ENCODE measurements at regions not wholly inside any gene's neighbourhood (a gene's known extent, or its start where the extent isn't known, plus 50 kb on each side); places are given as distances from the start of the nearest gene placed in this dataset.

DNA sequence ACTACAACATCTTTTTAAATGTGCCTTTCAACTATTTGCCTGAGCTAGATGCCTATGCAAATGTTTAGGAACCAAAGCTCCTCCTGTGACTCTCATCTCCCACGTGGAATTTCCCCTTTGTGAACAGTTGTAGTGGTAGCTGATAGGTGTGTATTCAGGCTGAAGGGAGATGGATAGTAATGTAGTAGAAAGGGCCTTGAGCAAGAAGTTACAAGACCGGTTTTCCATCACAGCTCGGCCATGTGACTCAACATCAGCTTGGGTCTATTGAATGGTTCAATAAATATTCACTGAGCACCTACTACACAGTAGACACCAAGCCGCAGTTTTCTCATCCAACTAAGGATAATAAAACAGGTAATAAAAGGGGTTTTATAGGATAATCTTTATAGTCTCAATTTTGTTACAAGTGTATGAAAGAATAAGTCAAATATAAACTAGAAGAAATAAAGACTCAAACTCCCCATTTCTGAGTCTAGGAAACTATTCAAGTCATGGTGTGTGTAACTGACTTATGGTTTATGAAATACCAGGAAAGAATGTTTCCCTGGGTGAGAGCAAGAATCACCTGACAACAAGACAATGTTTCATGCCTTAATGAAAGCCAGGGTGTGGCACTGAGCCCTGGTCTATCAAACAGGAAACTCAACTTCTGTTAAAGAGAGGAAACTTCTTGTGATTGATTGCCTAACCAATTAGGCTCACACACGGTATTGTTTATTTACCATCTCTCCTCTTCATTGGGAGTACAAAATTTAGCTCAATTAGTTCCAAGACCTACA lies 187.1 kb upstream of the SPEF2 start:
- DNase-seq (ENCODE audit: low read depth) = no peak

DNA sequence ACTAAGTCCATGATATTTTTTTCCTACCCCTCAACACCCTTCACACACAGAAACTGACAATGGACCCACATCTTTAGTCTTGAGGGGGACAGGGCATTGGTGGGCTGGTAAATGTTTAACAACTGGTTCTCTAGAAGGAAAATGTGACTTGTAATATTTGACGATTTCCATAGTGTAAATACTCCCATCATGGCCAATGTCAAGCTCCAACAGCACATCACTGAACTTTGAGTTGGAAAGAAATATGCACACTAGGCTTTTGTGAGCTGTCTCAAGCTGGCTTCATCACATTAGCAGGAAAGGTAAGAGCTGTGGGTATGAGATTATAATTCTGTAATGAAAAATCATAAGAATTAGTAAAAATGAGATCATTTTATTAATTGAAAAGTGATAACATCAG lies 189.9 kb upstream of the PRLR start:
- DNase-seq (ENCODE audit: low read depth) = no peak

DNA sequence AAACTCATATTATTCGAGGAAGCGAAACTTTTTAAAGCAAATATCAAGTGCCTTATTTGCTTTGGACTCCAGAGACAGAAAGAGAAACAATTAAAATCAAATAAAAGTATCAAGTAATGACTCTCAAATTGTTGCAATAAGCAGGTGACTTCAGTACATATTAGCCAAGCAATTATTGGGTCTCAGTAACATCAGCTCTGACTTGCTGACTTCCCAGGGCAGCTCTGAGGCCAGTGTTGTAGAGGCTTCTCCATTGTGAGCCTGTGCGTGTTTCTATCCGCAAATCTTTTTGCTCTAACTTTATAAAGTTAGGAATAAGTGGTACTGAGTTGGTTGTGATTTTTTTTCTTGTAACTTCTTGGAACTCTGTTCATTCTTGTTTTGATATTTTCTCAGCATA lies 186.8 kb upstream of the PRLR start:
- DNase-seq (ENCODE audit: low read depth) = no peak

DNA sequence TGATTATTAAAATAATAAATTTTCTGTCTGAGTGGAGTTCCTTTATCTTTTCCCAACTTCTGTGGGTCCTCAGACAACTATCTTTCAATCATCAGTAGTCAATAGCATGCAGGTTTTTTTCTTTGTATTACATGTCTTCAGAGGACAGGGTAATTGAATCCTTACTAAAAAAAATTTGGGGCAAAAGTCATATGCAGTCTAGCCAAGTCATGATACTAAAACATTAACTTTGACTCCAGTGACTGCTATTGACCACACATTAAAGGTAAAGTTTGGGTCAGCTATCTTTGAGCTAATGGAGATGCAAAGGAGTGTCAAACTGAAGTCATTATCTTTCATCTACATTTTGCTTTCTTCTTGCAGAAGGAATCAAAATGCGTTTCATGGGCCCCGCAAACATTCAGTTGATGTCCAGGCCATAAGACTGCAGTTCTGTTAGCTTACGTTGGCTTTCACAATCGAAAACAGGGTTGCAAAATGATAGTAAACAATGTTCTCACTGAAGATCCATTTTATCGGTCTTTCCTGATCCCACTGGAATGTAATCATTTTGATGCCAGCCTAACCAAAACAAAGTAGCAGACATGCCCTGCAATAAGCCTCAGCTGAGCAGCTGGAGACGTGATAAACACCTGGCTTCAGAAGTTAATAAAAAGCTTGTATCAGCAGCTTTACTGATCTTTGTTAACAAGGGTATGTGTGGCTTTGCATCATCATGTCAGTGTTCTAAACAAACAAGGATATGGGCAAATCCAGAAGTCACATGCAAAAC lies 186.1 kb upstream of the PRLR start:
- no peak for DNase-seq (ENCODE audit: low read depth)

DNA sequence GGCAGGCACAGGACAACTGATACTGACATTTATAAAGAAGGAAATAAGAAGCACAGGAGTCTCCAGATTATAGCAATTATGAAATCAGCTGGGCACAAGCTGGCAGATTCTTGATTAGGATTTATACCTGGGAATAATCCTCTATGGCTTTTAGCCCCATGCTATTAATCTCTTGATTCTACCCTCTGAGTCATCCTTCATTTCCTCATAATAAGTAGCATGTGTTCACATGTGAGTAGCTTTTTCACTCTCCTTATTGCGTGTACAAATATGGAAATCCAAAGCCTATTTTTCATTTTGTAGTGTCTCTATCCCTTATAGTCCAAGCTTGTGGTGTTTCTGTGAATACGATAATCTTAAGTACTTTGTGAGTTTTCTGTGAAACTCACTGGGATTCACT lies 185.0 kb upstream of the PRLR start:
- DNase-seq (ENCODE audit: low read depth) = no peak

DNA sequence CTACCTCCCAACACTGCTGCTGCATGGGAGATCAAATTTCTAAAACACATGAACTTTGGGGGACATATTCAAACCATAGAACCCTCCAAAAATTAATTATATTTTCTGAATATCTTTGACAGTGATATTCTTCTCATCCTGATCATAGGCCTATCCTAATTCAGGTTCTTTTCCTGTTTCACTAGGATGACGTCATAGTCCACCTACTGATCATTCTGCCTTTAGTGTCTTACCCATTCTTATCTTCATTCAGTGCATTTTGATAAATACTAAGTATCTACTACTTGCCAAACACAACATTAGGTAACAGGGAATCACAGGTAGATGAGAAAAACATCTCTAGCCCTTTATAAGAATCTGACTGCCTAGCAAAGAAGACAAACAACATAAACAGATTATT lies 179.1 kb upstream of the PRLR start:
- no peak for DNase-seq (ENCODE audit: low read depth)

DNA sequence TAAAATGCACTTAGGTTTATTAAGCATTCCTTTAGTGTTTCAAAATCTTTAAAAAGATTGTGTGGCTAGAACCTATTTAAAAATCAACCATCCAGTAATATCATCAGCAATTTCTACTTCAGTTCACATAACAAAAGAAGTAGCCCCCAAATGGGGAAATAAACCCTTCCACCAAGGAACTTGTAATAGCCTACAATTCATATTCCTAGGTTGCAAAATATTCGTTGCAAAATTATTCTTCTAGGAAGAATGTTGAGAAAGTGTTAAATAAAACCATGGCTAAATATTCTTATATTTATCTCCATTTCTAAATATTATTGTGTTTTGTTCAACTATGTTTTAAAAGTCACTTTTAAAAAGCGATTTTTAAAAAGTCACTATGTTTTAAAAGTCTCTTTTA lies 177.9 kb upstream of the PRLR start:
- DNase-seq (ENCODE audit: low read depth) = no peak

DNA sequence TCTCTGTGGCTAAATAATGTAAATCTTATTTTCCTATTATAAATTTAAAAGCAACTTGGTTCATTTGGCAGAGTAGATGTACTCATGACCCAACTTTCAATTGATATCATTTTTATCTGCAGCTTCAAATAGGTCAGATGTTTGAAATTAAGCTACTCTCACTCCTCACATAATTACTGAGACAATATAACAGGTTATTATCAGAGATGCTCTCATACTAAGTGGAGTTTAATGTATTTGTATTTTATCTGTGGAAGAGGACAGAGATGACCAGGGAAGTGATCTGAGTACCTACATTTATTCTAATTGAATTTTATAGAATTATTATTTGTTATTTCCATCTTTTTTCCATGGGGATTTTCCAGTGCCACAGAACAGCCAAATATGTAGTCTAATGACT lies 177.4 kb upstream of the PRLR start:
- DNase-seq (ENCODE audit: low read depth) = no peak

DNA sequence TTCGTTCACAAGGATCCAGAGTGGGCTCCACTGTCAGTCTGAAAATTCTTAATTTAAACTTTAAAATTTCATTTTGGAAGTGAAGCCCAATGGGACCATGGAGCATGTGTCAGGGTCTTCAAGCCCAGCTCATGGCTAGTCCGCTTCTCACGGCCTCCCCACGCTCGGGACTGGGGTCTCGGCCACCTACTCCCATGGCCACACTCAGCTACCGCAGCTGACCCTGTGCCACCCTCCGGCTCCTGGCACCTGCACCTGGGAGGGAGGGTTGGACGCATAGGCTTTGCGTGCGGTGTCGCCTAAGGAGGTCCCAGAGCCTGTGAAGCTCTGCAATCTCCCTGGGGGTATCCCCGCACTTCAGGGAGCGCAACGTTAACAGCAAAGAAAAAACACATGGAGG lies 175.7 kb upstream of the PRLR start:
- no peak for DNase-seq (ENCODE audit: low read depth)

DNA sequence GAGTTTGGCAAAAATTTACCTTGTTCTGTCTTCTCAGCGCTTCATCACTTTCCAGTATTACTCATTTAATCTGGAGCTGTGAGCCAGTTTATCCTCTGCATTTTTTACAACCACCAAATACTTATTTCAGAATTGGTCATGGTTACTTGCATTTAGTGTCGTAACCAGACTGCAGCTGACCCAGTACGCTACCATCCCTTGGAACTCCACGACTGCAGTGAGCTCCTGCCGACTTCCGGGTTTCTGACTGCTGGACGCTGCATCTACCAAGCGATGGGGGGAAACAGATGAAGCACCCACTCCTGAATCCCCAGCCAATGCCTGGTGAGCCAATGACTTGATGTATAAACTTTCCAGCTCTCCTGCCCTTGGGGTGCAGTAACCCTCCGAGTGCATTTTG lies 174.4 kb upstream of the PRLR start:
- no peak for DNase-seq (ENCODE audit: low read depth)

DNA sequence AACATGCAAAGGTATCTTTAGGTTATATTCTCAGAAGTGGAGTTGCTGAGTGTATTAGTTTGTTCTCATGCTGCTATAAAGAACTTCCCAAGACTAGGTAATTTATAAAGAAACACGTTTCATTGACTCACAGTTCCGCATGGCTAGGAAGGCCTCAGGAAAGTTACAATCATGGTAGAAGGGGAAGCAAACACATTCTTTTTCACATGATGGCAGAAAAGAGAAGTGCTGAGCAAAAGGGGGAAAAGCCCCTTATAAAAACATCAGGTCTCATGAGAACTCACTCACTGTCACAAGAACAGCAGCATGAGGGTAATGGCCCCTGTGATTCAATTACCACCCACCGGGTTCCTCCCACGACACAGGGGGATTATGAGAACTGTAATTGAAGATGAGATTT lies 163.6 kb upstream of the PRLR start:
- DNase-seq (ENCODE audit: low read depth) = no peak

DNA sequence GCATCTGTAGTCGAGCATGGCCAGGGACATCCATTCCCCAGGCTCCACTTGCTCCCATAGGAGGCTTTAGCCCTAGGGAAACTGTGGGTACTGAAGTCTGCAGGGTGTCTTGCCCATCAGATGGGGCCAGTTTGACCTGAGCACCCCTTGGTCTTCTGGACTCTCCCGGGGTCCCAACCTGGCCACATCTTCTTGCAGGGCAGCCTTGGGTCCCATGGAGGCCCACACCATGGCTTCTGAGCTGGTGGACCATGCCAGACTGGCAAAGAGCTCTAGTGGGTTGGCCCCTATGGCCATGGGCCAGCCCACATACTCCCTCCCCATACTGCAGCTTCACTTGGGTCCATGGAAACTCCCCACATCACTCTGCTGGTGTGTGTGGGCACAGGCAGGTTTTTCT lies 154.4 kb upstream of the PRLR start:
- no peak for DNase-seq (ENCODE audit: low read depth)

DNA sequence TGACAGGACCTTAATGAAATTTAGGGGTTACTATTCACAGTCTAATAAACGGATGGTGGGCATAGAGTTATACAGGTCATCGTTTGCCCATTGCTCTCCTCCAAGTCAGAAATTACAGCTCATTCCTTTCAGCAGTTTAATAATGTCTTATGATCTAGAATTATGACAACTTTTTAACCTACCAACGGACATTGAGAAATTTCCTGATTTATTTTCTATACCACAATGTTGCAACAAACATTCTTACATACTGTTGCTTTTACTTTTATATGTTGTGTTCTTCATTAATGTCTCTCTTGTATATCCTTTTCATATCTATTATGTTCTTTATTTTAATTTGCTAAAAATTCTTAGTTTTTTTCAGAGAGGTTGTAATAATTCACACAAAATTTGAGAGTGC lies 152.8 kb upstream of the PRLR start:
- DNase-seq (ENCODE audit: low read depth) = no peak

DNA sequence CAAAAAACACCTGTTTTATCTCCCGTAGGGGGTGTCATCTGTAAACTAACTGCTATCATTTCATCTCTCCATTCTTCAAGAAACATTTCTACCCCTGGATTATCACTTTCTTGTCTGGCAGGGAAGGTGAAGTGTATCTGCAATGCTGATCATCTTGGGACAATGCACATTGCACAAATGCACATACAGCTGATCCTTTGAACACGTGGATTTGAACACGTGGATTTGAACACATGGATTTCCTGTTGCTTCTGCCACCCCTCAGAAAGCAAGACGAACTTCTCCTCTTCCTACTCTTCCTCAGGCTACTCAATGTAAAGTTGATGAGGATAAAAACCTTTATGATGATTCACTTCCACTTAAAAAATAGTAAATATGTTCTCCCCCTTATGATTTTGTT lies 147.4 kb upstream of the PRLR start:
- DNase-seq (ENCODE audit: low read depth) = no peak

DNA sequence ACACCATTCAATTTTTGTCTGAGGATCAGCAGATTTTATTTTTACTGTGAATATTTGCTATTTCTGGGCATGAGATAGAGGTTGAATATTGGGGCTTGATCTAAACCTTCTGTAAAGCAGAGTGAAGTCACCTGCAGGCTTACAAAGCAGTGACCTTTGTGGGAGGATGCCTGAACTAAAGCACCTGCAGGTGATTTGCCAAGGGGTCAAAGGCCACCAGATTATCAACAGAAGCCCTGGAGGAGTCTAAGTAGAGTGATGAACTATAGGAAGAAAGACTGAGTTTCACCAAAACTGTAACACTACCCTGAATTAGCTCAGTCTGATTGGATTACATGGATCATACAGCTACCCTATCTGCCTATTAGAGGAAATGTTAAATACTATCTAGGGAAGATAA lies 144.3 kb upstream of the PRLR start:
- no peak for DNase-seq (ENCODE audit: low read depth)

DNA sequence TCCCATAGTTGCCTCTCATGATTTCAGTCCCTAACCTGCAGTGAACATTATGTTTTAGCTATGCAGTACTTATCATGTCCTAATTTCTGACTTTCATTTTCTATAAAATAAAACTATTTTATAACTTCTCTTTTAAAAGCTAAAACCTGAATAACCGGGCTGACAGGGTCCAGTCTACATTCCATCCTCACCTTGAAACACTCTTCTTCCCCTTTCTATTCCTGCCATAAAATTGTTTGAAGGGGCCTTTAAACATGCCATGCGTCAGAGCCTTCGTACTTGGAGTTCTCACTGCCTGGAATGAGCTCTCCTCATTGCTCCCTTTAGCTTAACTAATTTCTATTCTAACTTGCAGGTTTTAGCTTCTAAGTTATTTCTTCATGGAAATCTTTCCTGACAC lies 143.0 kb upstream of the PRLR start:
- no peak for DNase-seq (ENCODE audit: low read depth)

DNA sequence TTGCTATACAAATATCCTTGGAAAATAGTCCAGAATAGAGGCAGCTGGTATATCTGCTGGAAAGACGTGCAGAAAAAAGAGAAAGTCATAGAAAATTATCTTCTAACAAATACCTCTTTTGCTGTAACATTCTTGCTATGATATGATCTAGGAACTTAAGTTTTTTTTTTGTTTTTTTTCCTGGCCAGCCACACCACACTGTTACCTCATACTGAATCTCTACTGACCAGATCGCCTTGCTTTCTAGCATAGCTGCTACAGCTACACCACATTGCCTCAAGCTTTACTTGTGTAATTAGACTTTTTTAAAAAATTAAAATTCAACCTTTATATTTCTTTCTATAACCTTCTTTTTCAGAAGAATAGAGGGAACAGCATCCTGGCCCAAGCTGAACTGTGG lies 142.2 kb upstream of the PRLR start:
- DNase-seq (ENCODE audit: low read depth) = no peak

DNA sequence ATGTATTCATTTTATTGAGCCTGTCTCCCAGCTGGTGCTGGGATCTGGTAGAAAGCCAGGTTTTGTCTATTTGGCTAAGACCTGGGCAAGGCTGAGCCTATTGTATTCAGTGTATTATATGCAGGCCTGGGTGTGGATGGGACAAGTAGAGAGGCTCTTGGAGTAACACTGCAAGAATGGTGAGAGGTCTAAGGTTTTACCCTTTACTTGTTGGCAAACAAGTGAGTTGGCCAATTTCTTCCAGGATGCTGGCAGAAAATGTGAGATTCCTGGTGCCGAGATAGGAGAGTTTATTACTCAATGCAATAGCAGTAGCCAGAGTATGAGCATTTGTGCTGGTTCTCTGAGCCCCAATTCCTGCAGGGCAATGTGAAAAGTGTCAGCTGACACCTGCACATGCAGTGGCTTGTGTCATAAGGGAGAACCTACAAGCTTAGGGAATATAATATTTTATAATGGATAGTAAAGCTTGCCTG lies 141.7 kb upstream of the PRLR start:
- DNase-seq (ENCODE audit: low read depth) = no peak

DNA sequence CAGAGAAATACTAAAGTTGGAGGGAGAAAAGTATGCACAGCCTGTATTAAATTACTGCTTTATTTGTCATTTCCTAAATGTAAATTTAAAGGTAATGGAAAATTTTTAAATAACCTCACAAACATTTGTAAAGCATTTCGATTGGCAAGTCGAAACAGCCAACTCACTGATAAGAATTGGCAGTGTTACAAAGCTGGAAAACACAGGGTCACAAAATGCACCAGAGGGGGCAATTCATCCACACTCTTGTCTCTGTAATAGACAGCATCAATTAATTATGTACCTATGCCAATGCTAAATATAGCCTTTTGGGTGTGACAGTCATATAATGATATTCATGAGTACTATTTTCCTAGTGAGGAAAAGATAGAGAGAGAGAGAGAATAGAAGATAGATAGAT lies 140.6 kb upstream of the PRLR start:
- DNase-seq (ENCODE audit: low read depth) = no peak

DNA sequence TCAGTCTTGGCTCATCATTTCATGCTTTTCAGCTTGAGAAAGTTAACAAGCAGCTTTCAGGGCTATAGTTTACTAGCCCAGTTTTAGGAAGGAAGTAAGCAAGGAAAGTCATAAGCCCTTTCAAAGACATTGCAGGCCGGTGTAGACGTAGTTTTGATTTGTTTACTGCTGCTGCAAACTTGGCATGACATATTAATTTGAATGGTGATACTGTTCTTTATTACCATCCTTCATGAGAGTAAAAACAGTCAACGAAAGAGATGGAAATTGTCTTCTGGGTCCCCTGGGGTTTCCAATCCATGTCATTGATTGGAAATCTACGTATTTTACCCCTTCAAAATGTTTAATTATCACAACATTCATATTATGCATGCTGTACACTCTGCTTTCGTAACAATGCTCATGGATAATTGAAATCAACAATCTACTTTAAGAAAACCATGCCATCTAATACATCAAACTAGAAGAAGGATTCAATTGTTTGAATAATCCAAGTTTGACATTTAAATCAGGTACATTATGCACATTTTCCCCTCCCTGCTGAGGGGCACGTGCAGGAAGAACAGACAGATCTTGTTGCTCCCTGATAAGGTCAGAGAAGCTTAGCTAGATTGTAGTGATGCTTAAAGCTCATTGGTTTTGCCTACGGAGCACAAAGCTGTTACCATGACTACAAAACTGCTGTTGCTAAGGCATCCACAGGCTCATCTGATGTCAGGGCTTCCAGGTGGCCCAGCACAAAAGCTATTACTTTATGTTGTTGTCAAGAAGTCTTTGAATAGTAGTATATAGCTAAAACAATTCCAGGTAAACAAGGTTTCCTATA lies 139.9 kb upstream of the PRLR start:
- no peak for DNase-seq (ENCODE audit: low read depth)

DNA sequence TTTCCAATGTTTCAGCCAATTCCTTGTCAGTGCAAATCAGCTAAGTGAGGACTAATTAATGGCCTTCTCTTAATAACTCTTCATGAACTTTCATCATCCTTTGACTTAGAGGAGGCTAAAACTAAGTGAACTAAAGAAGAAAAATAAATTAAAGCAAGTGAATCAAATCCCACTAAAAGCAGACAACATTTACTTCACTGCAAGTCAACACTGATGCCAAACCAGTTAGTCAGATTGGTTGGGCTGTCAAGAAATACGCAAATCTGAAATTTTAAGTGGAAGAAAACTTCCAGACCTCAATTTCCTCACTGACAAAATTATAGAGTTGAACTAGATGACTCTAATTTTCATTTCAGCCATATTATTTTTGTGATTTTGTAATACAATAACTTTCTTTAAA lies 137.2 kb upstream of the PRLR start:
- no peak for DNase-seq (ENCODE audit: low read depth)

DNA sequence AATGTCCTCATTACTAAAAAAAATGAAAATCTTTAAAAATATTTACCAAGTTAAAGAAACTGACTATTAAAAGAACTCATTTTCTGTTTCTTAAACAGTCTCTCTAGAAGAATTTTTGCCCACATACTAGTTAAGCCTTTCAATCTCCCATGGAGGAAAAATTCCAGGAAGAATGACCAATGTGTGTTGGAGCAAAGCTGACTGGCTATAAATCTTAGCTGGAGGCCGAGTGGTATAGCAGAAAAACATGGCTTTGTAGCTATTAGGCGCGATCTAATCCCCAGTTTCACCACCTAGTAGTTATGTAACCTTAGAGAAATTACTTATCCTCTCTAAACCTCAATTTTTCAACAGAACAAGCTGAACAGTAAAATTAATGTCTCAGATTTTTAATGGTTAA lies 135.5 kb upstream of the PRLR start:
- no peak for DNase-seq (ENCODE audit: low read depth)

DNA sequence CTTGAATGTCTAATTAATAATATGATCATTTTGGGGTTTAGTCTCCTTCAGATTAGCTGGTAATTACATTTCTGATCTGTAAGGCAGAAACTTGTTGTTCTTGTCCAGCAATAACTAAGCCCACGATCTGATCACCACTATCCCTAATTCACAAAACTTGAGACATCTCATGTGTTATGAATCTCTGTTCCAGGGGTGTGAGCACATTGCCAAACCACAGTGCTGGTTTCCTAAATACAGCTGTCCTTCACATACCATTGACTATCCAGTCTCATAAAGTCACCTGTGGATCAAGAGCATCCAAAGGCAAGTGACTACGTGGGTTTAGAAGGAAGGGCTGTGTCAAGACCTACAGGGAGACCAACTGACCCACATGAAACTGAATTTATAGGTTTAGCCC lies 134.1 kb upstream of the PRLR start:
- no peak for DNase-seq (ENCODE audit: low read depth)
